Parathyroid adenoma (tissue), 2 donors: ENCODE measurements at regions not wholly inside any gene's neighbourhood (a gene's known extent, or its start where the extent isn't known, plus 50 kb on each side); places are given as distances from the start of the nearest gene placed in this dataset.

ENCODE experiments used
- H2AFZ ChIP-seq: fragments of 300-600 bp; sonication (generic); one replicate; pipeline ENCODE4 v1.7.0; 2017; ENCODE audit warnings: antibody characterized with exemption, mild to moderate bottlenecking
- H3K27ac ChIP-seq: fragments of 300-600 bp; sonication (generic); one replicate; pipeline ENCODE4 v1.7.0; 2017
- H3K27me3 ChIP-seq: fragments of 300-600 bp; sonication (generic); one replicate; pipeline ENCODE4 v1.7.0; 2017; ENCODE audit warnings: low read length; ENCODE audit not compliant: control insufficient read depth, insufficient read depth
- H3K36me3 ChIP-seq: fragments of 300-600 bp; sonication (generic); one replicate; pipeline ENCODE4 v1.7.0; 2017; ENCODE audit warnings: low read length; ENCODE audit not compliant: control insufficient read depth, insufficient read depth
- H3K4me1 ChIP-seq: fragments of 300-600 bp; sonication (generic); one replicate; pipeline ENCODE4 v1.7.0; 2017; ENCODE audit warnings: control low read depth
- H3K4me2 ChIP-seq: fragments of 300-600 bp; sonication (generic); one replicate; pipeline ENCODE4 v1.7.0; 2017; ENCODE audit warnings: low read length
- H3K4me3 ChIP-seq: fragments of 300-600 bp; sonication (generic); one replicate; pipeline ENCODE4 v1.7.0; 2017; ENCODE audit warnings: low read depth, low read length
- H3K79me2 ChIP-seq: fragments of 300-600 bp; sonication (generic); one replicate; pipeline ENCODE4 v1.7.0; 2017; ENCODE audit warnings: control low read depth
- H3K9ac ChIP-seq: fragments of 300-600 bp; sonication (generic); one replicate; pipeline ENCODE4 v1.7.0; 2017; ENCODE audit warnings: mild to moderate bottlenecking
- H3K9me3 ChIP-seq: fragments of 300-600 bp; sonication (generic); one replicate; pipeline ENCODE4 v1.7.0; 2017; ENCODE audit warnings: low read length; ENCODE audit not compliant: control insufficient read depth
- TF ChIP-seq, protein P1 (sequence below): fragments of 300-600 bp; sonication (generic); IDR thresholded peaks from one replicate; pipeline ENCODE4 v1.7.0; 2017; ENCODE audit warnings: antibody characterized with exemption, mild to moderate bottlenecking
- donor health status: primary hyperparathyroidism.

DNA sequence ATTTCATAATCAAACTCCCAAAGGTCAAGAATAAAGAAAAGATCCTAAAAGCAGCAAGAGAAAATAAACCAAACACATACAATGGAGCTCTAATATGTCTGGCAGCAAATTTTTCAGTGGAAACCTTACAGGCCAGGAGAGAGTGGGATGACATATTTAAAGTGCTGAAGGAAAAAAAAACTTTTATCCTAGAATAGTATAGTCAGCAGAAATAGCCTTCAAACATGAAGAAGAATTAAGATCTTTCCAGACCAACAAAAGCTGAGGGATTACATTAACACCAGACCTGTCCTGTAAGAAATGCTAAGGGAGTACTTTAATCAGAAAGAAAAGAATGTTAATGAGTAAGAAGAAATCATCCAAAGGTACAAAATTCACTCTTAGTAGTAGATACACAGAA is 215.7 kb upstream of the IGF1 start:
- H3K9me3 ChIP-seq = no peaks in the 10 kb centered on the region
- no peaks in the 10 kb centered on the region for H3K79me2 ChIP-seq
- TF ChIP-seq, protein P1, sequence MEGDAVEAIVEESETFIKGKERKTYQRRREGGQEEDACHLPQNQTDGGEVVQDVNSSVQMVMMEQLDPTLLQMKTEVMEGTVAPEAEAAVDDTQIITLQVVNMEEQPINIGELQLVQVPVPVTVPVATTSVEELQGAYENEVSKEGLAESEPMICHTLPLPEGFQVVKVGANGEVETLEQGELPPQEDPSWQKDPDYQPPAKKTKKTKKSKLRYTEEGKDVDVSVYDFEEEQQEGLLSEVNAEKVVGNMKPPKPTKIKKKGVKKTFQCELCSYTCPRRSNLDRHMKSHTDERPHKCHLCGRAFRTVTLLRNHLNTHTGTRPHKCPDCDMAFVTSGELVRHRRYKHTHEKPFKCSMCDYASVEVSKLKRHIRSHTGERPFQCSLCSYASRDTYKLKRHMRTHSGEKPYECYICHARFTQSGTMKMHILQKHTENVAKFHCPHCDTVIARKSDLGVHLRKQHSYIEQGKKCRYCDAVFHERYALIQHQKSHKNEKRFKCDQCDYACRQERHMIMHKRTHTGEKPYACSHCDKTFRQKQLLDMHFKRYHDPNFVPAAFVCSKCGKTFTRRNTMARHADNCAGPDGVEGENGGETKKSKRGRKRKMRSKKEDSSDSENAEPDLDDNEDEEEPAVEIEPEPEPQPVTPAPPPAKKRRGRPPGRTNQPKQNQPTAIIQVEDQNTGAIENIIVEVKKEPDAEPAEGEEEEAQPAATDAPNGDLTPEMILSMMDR = no peak
- H2AFZ ChIP-seq = no peak overlapping the region
- no peaks in the 10 kb centered on the region for H3K4me1 ChIP-seq
- no peak overlapping the region for H3K9ac ChIP-seq
- no peak overlapping the region for H3K4me3 ChIP-seq
- H3K4me2 ChIP-seq = no peak overlapping the region
- no peaks in the 10 kb centered on the region for H3K36me3 ChIP-seq
- H3K27ac ChIP-seq = no peak overlapping the region
- H3K27me3 ChIP-seq = no peaks in the 10 kb centered on the region

DNA sequence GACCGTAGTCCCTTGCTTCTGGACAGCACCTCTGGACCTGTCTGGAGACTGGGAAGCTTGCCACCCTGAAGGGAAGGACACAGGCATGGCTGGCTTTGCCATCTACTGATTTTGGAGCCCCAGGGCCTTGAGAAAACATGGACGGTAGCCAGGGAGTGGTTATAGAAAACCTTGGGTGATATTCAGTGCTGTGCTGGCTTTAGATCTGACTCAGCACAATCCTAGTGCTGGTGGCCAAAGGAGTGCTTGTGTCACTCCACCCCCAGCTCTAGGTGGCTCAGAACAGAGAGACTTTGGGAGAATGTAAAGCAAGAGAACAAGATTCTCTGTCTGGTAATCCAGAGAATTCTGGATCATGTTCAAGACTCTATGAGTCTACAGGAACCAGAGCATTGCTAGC is 214.5 kb upstream of the IGF1 start:
- Histone ChIP-seq H3K9ac (no peak overlapping the region), H3K79me2 (no peaks in the 10 kb centered on the region), H3K36me3 (no peaks in the 10 kb centered on the region), H3K4me3 (no peak overlapping the region), H3K4me2 (no peak overlapping the region), H2AFZ (no peak overlapping the region), H3K27ac (no peak overlapping the region), H3K9me3 (no peaks in the 10 kb centered on the region), H3K4me1 (no peaks in the 10 kb centered on the region), H3K27me3 (no peaks in the 10 kb centered on the region)
- TF ChIP-seq, protein P1 = no peak

DNA sequence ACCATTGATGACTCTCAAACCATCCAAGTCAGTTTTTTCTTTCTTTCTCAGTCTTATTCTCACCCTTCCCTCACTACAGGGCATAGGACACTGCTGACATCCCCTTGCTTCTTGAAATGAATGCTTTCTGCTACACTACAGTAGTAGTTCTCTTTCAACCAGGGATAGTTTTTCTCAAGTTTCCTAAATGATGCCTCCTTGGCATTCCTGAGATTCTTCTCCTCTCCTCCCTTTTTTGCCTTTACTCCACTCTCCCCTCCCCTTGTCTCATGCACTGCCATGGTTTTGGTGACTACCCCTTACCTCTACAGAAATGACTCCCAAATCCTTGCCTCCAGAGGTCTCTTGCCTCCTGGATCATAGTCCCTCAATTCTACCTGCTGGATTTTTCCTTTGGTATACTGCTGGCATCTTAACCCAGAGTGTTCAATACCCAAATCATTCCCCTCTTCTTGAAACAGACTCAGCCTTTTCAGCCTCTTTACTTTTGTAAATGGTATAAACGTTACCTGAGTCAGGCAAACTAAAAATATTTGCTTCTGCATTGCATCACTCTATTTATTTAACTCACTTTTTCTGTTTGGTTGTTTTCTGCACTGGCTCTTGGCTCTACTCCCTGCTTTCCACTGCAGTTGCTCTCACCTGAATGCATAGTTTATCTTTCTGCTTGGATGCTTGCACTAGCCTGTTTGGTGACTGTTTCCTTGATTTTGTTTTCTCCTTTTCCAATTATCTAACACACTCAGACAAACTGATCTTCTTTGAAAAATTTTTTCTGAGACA is 211.6 kb upstream of the IGF1 start:
- Histone ChIP-seq H3K79me2 (no peaks in the 10 kb centered on the region), H3K4me2 (peak overlapping the region; percentile 10), H3K9ac (no peak overlapping the region), H2AFZ (no peak overlapping the region), H3K27ac (no peak overlapping the region), H3K27me3 (no peaks in the 10 kb centered on the region), H3K36me3 (no peaks in the 10 kb centered on the region), H3K4me3 (no peak overlapping the region), H3K4me1 (no peaks in the 10 kb centered on the region), H3K9me3 (no peaks in the 10 kb centered on the region)
- TF ChIP-seq, protein P1 = no peak

DNA sequence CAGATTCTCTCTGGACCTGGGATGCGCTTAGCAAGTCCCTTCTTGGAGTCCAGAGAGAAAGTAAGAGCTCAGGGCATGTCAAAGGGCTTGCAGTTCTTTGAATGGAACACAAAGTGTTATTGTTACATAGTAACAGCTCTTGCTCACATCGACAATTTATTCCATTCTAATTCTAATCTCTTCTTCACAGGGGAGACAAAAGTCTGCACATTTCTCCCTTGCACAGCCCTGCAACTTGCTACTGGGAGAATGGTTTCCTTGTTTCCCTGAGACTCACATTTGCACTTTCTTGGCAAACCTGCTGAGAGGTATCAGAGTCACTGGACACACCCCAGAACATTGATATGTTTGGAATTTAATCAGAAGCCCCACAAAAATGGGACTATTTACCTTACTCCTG is 209.9 kb upstream of the IGF1 start:
- Histone ChIP-seq H3K79me2 (no peaks in the 10 kb centered on the region), H3K9me3 (no peaks in the 10 kb centered on the region), H3K4me2 (no peak overlapping the region), H3K4me1 (no peaks in the 10 kb centered on the region), H3K4me3 (no peak overlapping the region), H3K27me3 (no peaks in the 10 kb centered on the region), H3K36me3 (no peaks in the 10 kb centered on the region), H3K27ac (no peak overlapping the region), H3K9ac (no peak overlapping the region), H2AFZ (no peak overlapping the region)
- TF ChIP-seq, protein P1 = no peak

DNA sequence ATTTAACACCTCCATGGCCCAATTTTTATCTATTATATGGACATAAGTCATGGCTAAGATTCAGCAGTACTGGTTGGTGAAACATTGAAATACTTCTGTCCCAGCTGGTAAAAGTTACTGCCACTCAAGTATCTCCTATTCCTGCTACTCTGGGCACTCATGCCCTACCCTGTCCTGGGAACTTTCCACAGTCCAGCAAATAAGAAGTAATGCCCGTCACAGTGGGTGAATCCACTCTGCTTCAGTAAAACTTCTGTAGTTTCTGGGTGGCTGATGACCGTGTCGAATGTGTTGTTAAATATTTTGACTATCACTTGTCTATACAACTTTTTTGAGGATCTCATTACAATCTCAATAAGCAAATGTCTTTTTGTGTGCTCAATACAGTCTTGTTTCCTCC is 209.3 kb upstream of the IGF1 start:
- H3K4me2 ChIP-seq = no peak overlapping the region
- no peaks in the 10 kb centered on the region for H3K79me2 ChIP-seq
- H3K4me1 ChIP-seq = no peaks in the 10 kb centered on the region
- H3K9ac ChIP-seq = no peak overlapping the region
- no peaks in the 10 kb centered on the region for H3K27me3 ChIP-seq
- TF ChIP-seq, protein P1 = no peak
- H3K9me3 ChIP-seq = no peaks in the 10 kb centered on the region
- no peak overlapping the region for H3K4me3 ChIP-seq
- H3K36me3 ChIP-seq = no peaks in the 10 kb centered on the region
- H2AFZ ChIP-seq = no peak overlapping the region
- H3K27ac ChIP-seq = no peak overlapping the region
